ENCODE measurements at regions not wholly inside any gene's neighbourhood (a gene's known extent, or its start where the extent isn't known, plus 50 kb on each side); places are given as distances from the start of the nearest gene placed in this dataset.
"Not testable (repeated sequence)": the region's sequence is repeated elsewhere in the genome, so short reads cannot be mapped to it uniquely, and the experiment has no call there.

DNA sequence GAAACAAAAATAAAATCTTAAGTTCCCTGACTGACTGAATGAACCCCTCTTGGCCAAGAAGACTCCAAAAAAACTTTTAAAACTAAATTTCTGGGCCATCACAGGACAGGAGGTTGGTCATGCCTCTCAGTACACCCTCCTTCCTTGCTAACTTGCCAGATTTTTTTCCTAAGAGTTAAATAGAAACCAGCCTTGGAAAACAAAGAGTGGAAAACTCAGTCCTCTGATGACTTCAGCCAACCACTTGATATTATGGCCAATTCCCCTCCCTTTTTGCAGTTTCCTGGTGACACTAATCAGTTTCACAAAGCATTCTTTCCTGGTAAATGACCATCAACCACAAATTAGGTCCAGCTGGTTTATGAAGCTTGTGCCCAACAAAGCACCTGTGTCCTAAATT, 134.8 kb downstream of the ZNF648 start:
- Histone ChIP-seq H4K5ac (ENCODE audit: insufficient read length, low read depth, low read length) (no peak overlapping the region), H3K27me3 (ENCODE audit: insufficient read depth, low read length) (no peaks in the 10 kb centered on the region), H3K14ac (ENCODE audit: insufficient read depth, low read length) (no peak overlapping the region), H3K4me1 (ENCODE audit: insufficient read depth, low read length) (no peaks in the 10 kb centered on the region), H3K27ac (ENCODE audit: insufficient read length, low read depth, low read length) (no peak overlapping the region), H3K23ac (ENCODE audit: insufficient read length, low read depth, low read length) (no peak overlapping the region), H3T11ph (ENCODE audit: low read length) (no peak overlapping the region), H3K18ac (ENCODE audit: insufficient read length, low read depth, low read length) (no peak overlapping the region), H3K4me2 (ENCODE audit: insufficient read depth, insufficient read length, low read length) (no peak overlapping the region), H2AK5ac (ENCODE audit: insufficient read length, low read length) (no peak overlapping the region), H2BK12ac (ENCODE audit: insufficient read length, low read depth, low read length) (no peak overlapping the region), H3K23me2 (ENCODE audit: insufficient read length, low read depth, low read length, poor library complexity, severe bottlenecking) (no peaks in the 10 kb centered on the region), H2AFZ (ENCODE audit: low read length) (no peak overlapping the region), H4K91ac (ENCODE audit: insufficient read length, low read depth, low read length) (no peak overlapping the region), H2BK120ac (ENCODE audit: low read depth, low read length, poor library complexity, severe bottlenecking) (no peak overlapping the region), H4K8ac (replicated peaks; ENCODE audit: insufficient read length, low read depth, low read length) (no peak overlapping the region), H3K9ac (ENCODE audit: extremely low read depth, insufficient read length, low read length) (no peak overlapping the region), H2BK15ac (ENCODE audit: low read depth, low read length) (no peak overlapping the region), H2BK5ac (ENCODE audit: insufficient read length, low read length) (no peak overlapping the region), H3K79me2 (ENCODE audit: insufficient read depth, low read length) (no peaks in the 10 kb centered on the region), H3K4ac (ENCODE audit: low read depth, low read length) (no peak overlapping the region), H3K9me3 (ENCODE audit: control insufficient read depth, low read depth, low read length) (no peaks in the 10 kb centered on the region), H2BK20ac (ENCODE audit: low read depth, low read length, poor library complexity, severe bottlenecking) (no peak overlapping the region), H3K79me1 (ENCODE audit: insufficient read depth, low read depth, low read length, poor library complexity, severe bottlenecking) (no peaks in the 10 kb centered on the region), H3K56ac (ENCODE audit: insufficient read length, low read depth, low read length) (no peak overlapping the region), H4K20me1 (ENCODE audit: control insufficient read depth, insufficient read depth, insufficient read length) (no peaks in the 10 kb centered on the region)
- H3K27me3 Mint-ChIP-seq (ENCODE audit: low read depth) = no peaks in the 10 kb centered on the region
- H3K4me1 Mint-ChIP-seq = peaks cover 2 to 4% of the 10 kb centered on the region in 2 experiments; a peak in 2 of 4 replicates
- TF ChIP-seq, protein P1, sequence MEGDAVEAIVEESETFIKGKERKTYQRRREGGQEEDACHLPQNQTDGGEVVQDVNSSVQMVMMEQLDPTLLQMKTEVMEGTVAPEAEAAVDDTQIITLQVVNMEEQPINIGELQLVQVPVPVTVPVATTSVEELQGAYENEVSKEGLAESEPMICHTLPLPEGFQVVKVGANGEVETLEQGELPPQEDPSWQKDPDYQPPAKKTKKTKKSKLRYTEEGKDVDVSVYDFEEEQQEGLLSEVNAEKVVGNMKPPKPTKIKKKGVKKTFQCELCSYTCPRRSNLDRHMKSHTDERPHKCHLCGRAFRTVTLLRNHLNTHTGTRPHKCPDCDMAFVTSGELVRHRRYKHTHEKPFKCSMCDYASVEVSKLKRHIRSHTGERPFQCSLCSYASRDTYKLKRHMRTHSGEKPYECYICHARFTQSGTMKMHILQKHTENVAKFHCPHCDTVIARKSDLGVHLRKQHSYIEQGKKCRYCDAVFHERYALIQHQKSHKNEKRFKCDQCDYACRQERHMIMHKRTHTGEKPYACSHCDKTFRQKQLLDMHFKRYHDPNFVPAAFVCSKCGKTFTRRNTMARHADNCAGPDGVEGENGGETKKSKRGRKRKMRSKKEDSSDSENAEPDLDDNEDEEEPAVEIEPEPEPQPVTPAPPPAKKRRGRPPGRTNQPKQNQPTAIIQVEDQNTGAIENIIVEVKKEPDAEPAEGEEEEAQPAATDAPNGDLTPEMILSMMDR (conservative IDR thresholded peaks at IDR 0.05) = no peak
- no peak for DNase-seq
- peaks cover 0 to 2% (median 0%) of the 10 kb centered on the region in 3 experiments; a peak in 1 of 7 replicates for H3K36me3 Mint-ChIP-seq (ENCODE audit: insufficient read depth in 1 of 3, low read depth in 3 of 3)
- H3K4me3 Mint-ChIP-seq = no peak overlapping the region
- no peak overlapping the region for H3K27ac Mint-ChIP-seq
- H3K9me3 Mint-ChIP-seq = peaks cover 8 to 9% of the 10 kb centered on the region in 2 experiments

DNA sequence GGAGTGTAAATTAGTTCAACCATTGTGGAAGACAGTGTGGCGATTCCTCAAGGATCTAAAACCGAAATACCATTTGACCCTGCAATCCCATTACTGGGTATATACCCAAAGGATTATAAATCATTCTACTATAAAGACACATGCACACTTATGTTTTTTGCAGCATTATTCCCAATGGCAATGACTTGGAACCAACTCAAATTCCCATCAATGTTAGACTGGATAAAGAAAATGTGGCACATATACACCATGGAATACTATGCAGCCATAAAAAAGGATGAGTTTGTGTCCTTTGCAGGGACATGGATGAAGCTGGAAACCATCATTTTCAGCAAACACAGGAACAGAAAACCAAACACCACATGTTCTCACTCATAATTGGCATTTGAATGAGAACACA, 137.5 kb downstream of the ZNF648 start:
- H3K9me3 ChIP-seq (ENCODE audit: control insufficient read depth, low read depth, low read length); H3K18ac ChIP-seq (ENCODE audit: insufficient read length, low read depth, low read length); DNase-seq; H4K91ac ChIP-seq (ENCODE audit: insufficient read length, low read depth, low read length); H2AK5ac ChIP-seq (ENCODE audit: insufficient read length, low read length); H3K79me2 ChIP-seq (ENCODE audit: insufficient read depth, low read length); H2AFZ ChIP-seq (ENCODE audit: low read length); H4K5ac ChIP-seq (ENCODE audit: insufficient read length, low read depth, low read length); H2BK120ac ChIP-seq (ENCODE audit: low read depth, low read length, poor library complexity, severe bottlenecking); H3K23ac ChIP-seq (ENCODE audit: insufficient read length, low read depth, low read length); H2BK12ac ChIP-seq (ENCODE audit: insufficient read length, low read depth, low read length); H3K27me3 Mint-ChIP-seq (ENCODE audit: low read depth); H4K20me1 ChIP-seq (ENCODE audit: control insufficient read depth, insufficient read depth, insufficient read length); H3K4me1 ChIP-seq (ENCODE audit: insufficient read depth, low read length); H3K27me3 ChIP-seq (ENCODE audit: insufficient read depth, low read length); H3K14ac ChIP-seq (ENCODE audit: insufficient read depth, low read length); H3T11ph ChIP-seq (ENCODE audit: low read length); H2BK20ac ChIP-seq (ENCODE audit: low read depth, low read length, poor library complexity, severe bottlenecking); H2BK15ac ChIP-seq (ENCODE audit: low read depth, low read length); H3K4ac ChIP-seq (ENCODE audit: low read depth, low read length); H2BK5ac ChIP-seq (ENCODE audit: insufficient read length, low read length); H3K79me1 ChIP-seq (ENCODE audit: insufficient read depth, low read depth, low read length, poor library complexity, severe bottlenecking); H3K4me3 Mint-ChIP-seq; H3K23me2 ChIP-seq (ENCODE audit: insufficient read length, low read depth, low read length, poor library complexity, severe bottlenecking); H3K36me3 Mint-ChIP-seq (ENCODE audit: insufficient read depth in 1 of 3, low read depth in 3 of 3); H3K4me2 ChIP-seq (ENCODE audit: insufficient read depth, insufficient read length, low read length); H3K56ac ChIP-seq (ENCODE audit: insufficient read length, low read depth, low read length); H3K27ac Mint-ChIP-seq; H4K8ac ChIP-seq (replicated peaks; ENCODE audit: insufficient read length, low read depth, low read length); H3K27ac ChIP-seq (ENCODE audit: insufficient read length, low read depth, low read length); H3K9ac ChIP-seq (ENCODE audit: extremely low read depth, insufficient read length, low read length): not testable (repeated sequence)
- peaks cover 8 to 13% of the 10 kb centered on the region in 2 experiments for H3K4me1 Mint-ChIP-seq
- no CpG with 5 or more reads among the region's 2 CpGs for WGBS (ENCODE audit: extremely low coverage, insufficient read length, low lambda C conversion rate)
- H3K9me3 Mint-ChIP-seq = peaks cover 12 to 23% of the 10 kb centered on the region in 2 experiments
